Panc1 (cell line): ENCODE measurements at regions not wholly inside any gene's neighbourhood (a gene's known extent, or its start where the extent isn't known, plus 50 kb on each side); places are given as distances from the start of the nearest gene placed in this dataset.

ENCODE experiments used
- CTCF ChIP-seq: fragments of 450-650 bp; IDR thresholded peaks from 2 replicates; pipeline ENCODE4 v1.5.1; 2017; ENCODE audit warnings: mild to moderate bottlenecking
- POLR2AphosphoS5 ChIP-seq: IDR thresholded peaks from 2 replicates; pipeline ENCODE4 v1.6.1; 2012; ENCODE audit warnings: mild to moderate bottlenecking, low read depth, low read length, moderate library complexity
- REST ChIP-seq, 2 experiments: IDR thresholded peaks; 2 replicates each; pipeline ENCODE4 v1.6.1; 2011 to 2012; ENCODE audit warnings: low read depth in 2 of 2, control low read depth in 1 of 2, low read length in 1 of 2, mild to moderate bottlenecking in 1 of 2, moderate library complexity in 1 of 2; ENCODE audit not compliant: insufficient read depth in 1 of 2

- TF ChIP-seq POLR2AphosphoS5 (no peak), CTCF (no peak), REST (IDR thresholded peaks at IDR 0.05; ENCODE audit: insufficient read depth in 1 of 2, low read depth in 2 of 2, low read length in 1 of 2) (no peak)
Measured at GRCh38 chr2:52934920-52935640, 832.5 kb upstream of the CHAC2 start.
